Mesendoderm (in vitro differentiated cells): ENCODE measurements at regions not wholly inside any gene's neighbourhood (a gene's known extent, or its start where the extent isn't known, plus 50 kb on each side); places are given as distances from the start of the nearest gene placed in this dataset.

Experiments used
- DNase-seq: peaks from one replicate; pipeline ENCODE4 v3.0.0; 2013
- H2AK5ac ChIP-seq: 2 replicates; pipeline ENCODE4 v1.6.1; 2013; ENCODE audit warnings: low read length, inconsistent platforms
- H2BK120ac ChIP-seq: 2 replicates; pipeline ENCODE4 v1.6.1; 2013; ENCODE audit warnings: low read depth, mild to moderate bottlenecking, low read length, moderate library complexity, mixed read lengths
- H2BK15ac ChIP-seq: replicated peaks from 2 replicates; pipeline ENCODE4 v1.6.1; 2013; ENCODE audit warnings: low read depth, mild to moderate bottlenecking, moderate library complexity
- H2BK5ac ChIP-seq: 2 replicates; pipeline ENCODE4 v1.6.1; 2013; ENCODE audit warnings: low read length, inconsistent platforms
- H3K18ac ChIP-seq: 2 replicates; pipeline ENCODE4 v1.6.1; 2013; ENCODE audit warnings: mild to moderate bottlenecking, low read length, mixed read lengths
- H3K23ac ChIP-seq: one replicate; pipeline ENCODE4 v1.6.1; 2013; ENCODE audit warnings: low read length
- H3K27ac ChIP-seq: 2 replicates; pipeline ENCODE4 v1.5.1; 2013; ENCODE audit warnings: low read depth, mild to moderate bottlenecking, inconsistent platforms, low read length, moderate library complexity
- H3K27me3 ChIP-seq: 2 replicates; pipeline ENCODE4 v1.6.1; 2013; ENCODE audit warnings: low read length, control low read depth, mild to moderate bottlenecking, inconsistent platforms; ENCODE audit not compliant: insufficient read depth, poor library complexity
- H3K36me3 ChIP-seq: 2 replicates; pipeline ENCODE4 v1.6.1; 2013; ENCODE audit warnings: low read length, inconsistent platforms; ENCODE audit not compliant: control insufficient read depth, insufficient read depth
- H3K4ac ChIP-seq: one replicate; pipeline ENCODE4 v1.6.1; 2013; ENCODE audit warnings: low read depth, mild to moderate bottlenecking, low read length, moderate library complexity
- H3K4me1 ChIP-seq: 2 replicates; pipeline ENCODE4 v1.6.1; 2013; ENCODE audit warnings: low read depth, low read length, inconsistent platforms; ENCODE audit not compliant: control insufficient read depth
- H3K4me2 ChIP-seq: 2 replicates; pipeline ENCODE4 v1.6.1; 2013; ENCODE audit warnings: low read length
- H3K4me3 ChIP-seq: 2 replicates; pipeline ENCODE4 v1.5.1; 2013; ENCODE audit warnings: mild to moderate bottlenecking, low read length
- H3K56ac ChIP-seq: one replicate; pipeline ENCODE4 v1.6.1; 2013; ENCODE audit warnings: low read length
- H3K79me1 ChIP-seq: 2 replicates; pipeline ENCODE4 v1.6.1; 2013; ENCODE audit warnings: low read length, inconsistent platforms
- H3K79me2 ChIP-seq: 2 replicates; pipeline ENCODE4 v1.6.1; 2013; ENCODE audit warnings: mild to moderate bottlenecking, low read length; ENCODE audit not compliant: control insufficient read depth, insufficient read depth
- H3K9ac ChIP-seq: 2 replicates; pipeline ENCODE4 v1.6.1; 2013; ENCODE audit warnings: low read length, inconsistent platforms
- H4K5ac ChIP-seq: one replicate; pipeline ENCODE4 v1.6.1; 2013; ENCODE audit warnings: low read length
- H4K8ac ChIP-seq: one replicate; pipeline ENCODE4 v1.6.1; 2013; ENCODE audit warnings: low read depth, mild to moderate bottlenecking, control low read depth, low read length, moderate library complexity
- WGBS: extraction: QIAGEN DNeasy Blood & Tissue Kit; methylation state at CpG from one replicate; pipeline ENCODE4 v1.1.7; 2013; ENCODE audit warnings: low lambda C conversion rate, missing lambda C conversion rate; ENCODE audit not compliant: insufficient coverage; ENCODE audit errors: extremely low coverage; 5-methylcytosine and 5-hydroxymethylcytosine counted together

DNA sequence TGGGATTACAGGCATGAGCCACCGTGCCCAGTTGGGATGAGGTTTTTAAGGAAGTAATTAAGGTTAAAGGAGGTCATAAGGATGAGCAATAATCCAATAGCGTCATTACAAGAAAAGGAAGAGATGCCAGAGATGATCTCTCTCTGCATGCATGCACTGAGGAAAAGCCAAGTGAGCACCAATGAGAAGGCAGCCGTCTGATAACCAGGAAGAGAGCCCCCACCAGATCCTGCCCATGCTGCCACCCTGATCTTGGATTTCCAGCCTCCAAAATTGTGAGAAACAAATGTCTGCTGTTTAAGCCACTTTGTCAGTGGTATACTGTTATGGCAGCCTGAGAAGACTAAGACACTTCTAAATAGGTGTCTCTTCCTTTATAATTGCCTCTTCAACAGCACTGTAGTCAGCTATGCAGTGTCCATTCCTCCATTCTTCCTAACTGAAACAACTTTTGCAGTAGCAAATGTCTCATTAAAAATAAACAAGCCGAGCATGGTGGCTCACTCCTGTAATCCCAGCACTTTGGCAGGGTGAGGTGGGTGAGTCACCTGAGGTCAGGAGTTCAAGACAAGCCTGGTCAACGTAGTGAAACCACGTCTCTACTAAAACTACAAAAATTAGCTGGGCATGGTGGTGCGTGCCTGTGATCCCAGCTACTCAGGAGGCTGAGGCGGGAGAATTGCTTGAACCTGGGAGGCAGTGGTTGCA, 216.2 kb upstream of the RUNX1 start:
- Histone ChIP-seq H3K56ac (no peak overlapping the region), H3K23ac (no peak overlapping the region), H2BK120ac (no peak overlapping the region), H3K4me3 (no peak overlapping the region), H4K5ac (no peak overlapping the region), H2BK5ac (no peak overlapping the region), H3K79me1 (no peaks in the 10 kb centered on the region), H2BK15ac (no peak overlapping the region), H3K4me2 (no peak overlapping the region), H3K9ac (no peak overlapping the region), H3K4ac (no peak overlapping the region), H3K27ac (no peak overlapping the region), H3K4me1 (no peaks in the 10 kb centered on the region), H4K8ac (no peak overlapping the region), H3K27me3 (no peaks in the 10 kb centered on the region), H3K79me2 (no peaks in the 10 kb centered on the region), H3K36me3 (no peaks in the 10 kb centered on the region), H2AK5ac (no peak overlapping the region), H3K18ac (no peak overlapping the region)
- no CpG with 5 or more reads among the region's 8 CpGs for WGBS
- no peak for DNase-seq

DNA sequence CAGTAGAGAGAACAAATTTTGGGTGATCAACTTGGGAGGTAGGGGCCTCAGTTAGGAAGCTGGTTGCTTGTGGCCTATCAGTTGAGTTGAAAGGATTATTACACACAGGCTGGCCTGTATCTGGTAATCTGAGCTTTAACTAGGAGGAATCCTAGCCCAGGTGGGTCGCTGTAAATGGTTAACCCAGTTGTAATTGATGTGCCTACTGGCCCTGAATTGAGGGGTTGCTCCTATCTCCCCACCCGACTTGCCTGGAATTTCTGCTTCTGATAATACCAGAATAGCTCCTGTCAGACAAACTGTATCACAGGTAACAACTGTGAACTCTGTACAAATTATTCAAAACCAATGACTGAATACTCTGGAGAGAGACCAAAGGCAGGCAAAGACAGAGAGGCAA, 210.4 kb upstream of the RUNX1 start:
- no peak overlapping the region for H3K9ac ChIP-seq
- no CpG with 5 or more reads among the region's 2 CpGs for WGBS
- DNase-seq: peak; percentile 15
- H3K4ac ChIP-seq: no peak overlapping the region
- no peak overlapping the region for H3K4me3 ChIP-seq
- peaks cover 3% of the 10 kb centered on the region for H3K4me1 ChIP-seq
- no peaks in the 10 kb centered on the region for H3K79me2 ChIP-seq
- no peak overlapping the region for H3K56ac ChIP-seq
- H4K5ac ChIP-seq: no peak overlapping the region
- H3K23ac ChIP-seq: no peak overlapping the region
- no peak overlapping the region for H2AK5ac ChIP-seq
- no peak overlapping the region for H2BK5ac ChIP-seq
- H2BK15ac ChIP-seq: no peak overlapping the region
- H4K8ac ChIP-seq: no peak overlapping the region
- no peaks in the 10 kb centered on the region for H3K27me3 ChIP-seq
- H3K18ac ChIP-seq: no peak overlapping the region
- no peak overlapping the region for H3K27ac ChIP-seq
- no peaks in the 10 kb centered on the region for H3K79me1 ChIP-seq
- no peak overlapping the region for H3K4me2 ChIP-seq
- no peaks in the 10 kb centered on the region for H3K36me3 ChIP-seq
- H2BK120ac ChIP-seq: no peak overlapping the region

DNA sequence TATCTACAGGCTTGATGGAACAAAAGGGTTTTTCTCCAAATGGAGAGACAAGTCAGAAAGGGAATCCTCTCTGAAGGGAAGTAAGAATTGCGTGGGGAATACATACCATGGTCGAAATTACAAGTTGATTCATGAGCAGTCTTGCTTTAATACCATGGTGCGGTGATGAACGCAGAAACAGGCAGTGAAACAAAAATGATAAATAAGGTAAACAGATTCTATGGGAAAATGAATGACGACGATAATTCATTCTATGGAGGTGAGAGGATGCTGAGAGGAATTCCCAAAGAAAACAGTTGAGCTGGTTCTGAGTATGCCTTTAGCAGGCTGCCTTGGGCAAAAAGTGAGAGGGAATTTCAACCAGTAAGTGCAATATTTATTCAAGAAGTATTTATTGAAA, 209.4 kb upstream of the RUNX1 start:
- no CpG with 5 or more reads among the region's 6 CpGs for WGBS
- Histone ChIP-seq H3K27me3 (no peaks in the 10 kb centered on the region), H4K8ac (no peak overlapping the region), H3K79me1 (no peaks in the 10 kb centered on the region), H3K36me3 (no peaks in the 10 kb centered on the region), H3K27ac (no peak overlapping the region), H3K56ac (no peak overlapping the region), H2BK120ac (no peak overlapping the region), H4K5ac (no peak overlapping the region), H3K79me2 (no peaks in the 10 kb centered on the region), H2AK5ac (no peak overlapping the region), H3K4me2 (no peak overlapping the region), H2BK5ac (no peak overlapping the region), H3K23ac (no peak overlapping the region), H3K18ac (no peak overlapping the region), H3K4me3 (no peak overlapping the region), H3K4me1 (peaks cover 3% of the 10 kb centered on the region), H3K9ac (no peak overlapping the region), H2BK15ac (no peak overlapping the region), H3K4ac (no peak overlapping the region)
- DNase-seq: no peak

DNA sequence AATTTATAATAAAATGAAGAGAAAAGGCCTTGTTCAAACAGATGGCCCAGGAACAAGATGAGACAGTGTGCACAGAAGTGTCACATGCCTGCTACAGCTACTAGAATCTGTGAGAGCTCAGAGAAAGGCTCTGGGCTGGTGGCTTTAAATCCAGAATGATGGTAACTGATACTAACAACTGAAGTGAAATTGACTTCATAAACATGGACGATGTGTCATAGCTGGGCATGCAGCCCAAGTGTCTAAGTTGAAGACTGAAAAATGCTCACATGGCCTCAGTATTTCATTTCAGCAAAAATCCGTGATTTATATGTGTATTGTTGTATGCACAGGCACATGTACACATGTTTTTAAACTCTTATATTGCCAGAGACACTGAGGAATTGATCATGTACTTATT, 208.3 kb upstream of the RUNX1 start:
- H3K27ac ChIP-seq: no peak overlapping the region
- no peak overlapping the region for H4K8ac ChIP-seq
- no CpG with 5 or more reads among the region's 2 CpGs for WGBS

DNA sequence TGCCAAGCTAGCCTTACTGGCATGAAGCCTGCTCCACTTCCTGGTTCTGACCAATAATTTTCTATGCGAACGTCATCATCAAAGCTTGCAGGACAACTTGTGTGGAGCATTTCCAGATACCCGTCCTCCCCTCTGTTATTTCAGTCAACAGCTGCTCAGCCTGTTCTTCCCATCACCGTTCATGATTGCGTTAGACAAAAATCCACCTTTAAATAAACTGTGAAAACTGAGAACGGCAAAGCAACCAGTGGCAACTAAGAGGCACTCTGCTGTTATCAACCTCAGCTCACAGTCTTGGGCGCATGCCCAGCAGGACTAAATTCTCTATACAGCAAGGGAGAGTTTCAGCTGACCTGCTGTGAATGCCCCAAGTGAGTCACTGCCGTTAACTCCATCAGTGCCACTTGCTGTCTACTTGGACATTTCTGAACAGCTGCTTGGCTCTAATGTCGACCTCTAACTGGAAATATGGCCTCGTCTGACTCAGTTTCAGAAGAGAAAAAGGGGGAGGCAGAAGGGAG, 207.4 kb upstream of the RUNX1 start:
- peak; percentile 67 for DNase-seq
- H2BK120ac ChIP-seq: no peak overlapping the region

More for the DNA sequence above, 208.3 kb upstream of the RUNX1 start:
- Histone ChIP-seq H3K9ac (no peak overlapping the region), H3K27me3 (no peaks in the 10 kb centered on the region), H3K23ac (no peak overlapping the region), H3K18ac (no peak overlapping the region), H3K4ac (no peak overlapping the region), H2BK120ac (no peak overlapping the region), H3K4me2 (no peak overlapping the region), H2BK15ac (no peak overlapping the region), H3K4me3 (no peak overlapping the region), H4K5ac (no peak overlapping the region), H3K4me1 (peaks cover 3% of the 10 kb centered on the region), H3K79me1 (no peaks in the 10 kb centered on the region), H3K36me3 (no peaks in the 10 kb centered on the region), H2BK5ac (no peak overlapping the region), H3K79me2 (no peaks in the 10 kb centered on the region), H3K56ac (no peak overlapping the region), H2AK5ac (no peak overlapping the region)
- DNase-seq: no peak

DNA sequence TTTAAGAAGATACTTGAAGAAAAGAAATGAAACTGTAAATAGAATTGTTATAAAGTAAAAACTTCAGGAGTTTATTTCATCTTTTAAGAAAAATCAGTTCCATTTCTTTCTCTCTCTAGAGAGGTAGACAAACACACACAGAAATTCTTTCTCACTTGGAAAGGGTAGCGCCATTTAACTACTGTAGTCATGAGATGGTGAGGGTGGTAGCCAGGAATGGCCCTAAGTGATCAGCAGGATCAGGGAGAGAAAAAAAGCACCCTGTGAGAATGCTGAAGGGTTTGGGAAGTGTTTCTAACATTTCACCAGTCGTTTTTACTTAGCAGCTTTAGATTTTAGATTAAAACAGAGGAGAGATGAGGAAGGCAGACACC, 205.7 kb upstream of the RUNX1 start:
- Histone ChIP-seq H3K4me2 (no peak overlapping the region), H3K36me3 (no peaks in the 10 kb centered on the region), H3K56ac (no peak overlapping the region), H3K27me3 (no peaks in the 10 kb centered on the region), H3K4me3 (no peak overlapping the region), H3K18ac (no peak overlapping the region), H3K79me2 (no peaks in the 10 kb centered on the region), H3K23ac (no peak overlapping the region), H3K79me1 (no peaks in the 10 kb centered on the region), H3K27ac (no peak overlapping the region), H3K4ac (no peak overlapping the region), H2BK15ac (no peak overlapping the region), H4K5ac (no peak overlapping the region), H4K8ac (no peak overlapping the region), H2AK5ac (no peak overlapping the region), H3K4me1 (peaks cover 3% of the 10 kb centered on the region), H2BK120ac (no peak overlapping the region), H2BK5ac (no peak overlapping the region), H3K9ac (no peak overlapping the region)
- no CpG with 5 or more reads among the region's 2 CpGs for WGBS
- no peak for DNase-seq

More for the DNA sequence above, 207.4 kb upstream of the RUNX1 start:
- H3K36me3 ChIP-seq: no peaks in the 10 kb centered on the region
- peaks cover 3% of the 10 kb centered on the region for H3K4me1 ChIP-seq
- no peak overlapping the region for H2BK15ac ChIP-seq
- H3K56ac ChIP-seq: no peak overlapping the region
- no peak overlapping the region for H3K4me2 ChIP-seq
- H2BK5ac ChIP-seq: no peak overlapping the region
- no peak overlapping the region for H3K4ac ChIP-seq
- H3K79me1 ChIP-seq: no peaks in the 10 kb centered on the region
- H4K8ac ChIP-seq: no peak overlapping the region
- no peak overlapping the region for H3K27ac ChIP-seq
- no peak overlapping the region for H3K9ac ChIP-seq
- H3K27me3 ChIP-seq: no peaks in the 10 kb centered on the region
- no peak overlapping the region for H4K5ac ChIP-seq
- H2AK5ac ChIP-seq: no peak overlapping the region
- H3K79me2 ChIP-seq: no peaks in the 10 kb centered on the region
- no peak overlapping the region for H3K23ac ChIP-seq
- H3K18ac ChIP-seq: no peak overlapping the region
- WGBS: no CpG with 5 or more reads among the region's 10 CpGs
- H3K4me3 ChIP-seq: no peak overlapping the region
